ENCODE measurements at regions not wholly inside any gene's neighbourhood (a gene's known extent, or its start where the extent isn't known, plus 50 kb on each side); places are given as distances from the start of the nearest gene placed in this dataset.

DNA sequence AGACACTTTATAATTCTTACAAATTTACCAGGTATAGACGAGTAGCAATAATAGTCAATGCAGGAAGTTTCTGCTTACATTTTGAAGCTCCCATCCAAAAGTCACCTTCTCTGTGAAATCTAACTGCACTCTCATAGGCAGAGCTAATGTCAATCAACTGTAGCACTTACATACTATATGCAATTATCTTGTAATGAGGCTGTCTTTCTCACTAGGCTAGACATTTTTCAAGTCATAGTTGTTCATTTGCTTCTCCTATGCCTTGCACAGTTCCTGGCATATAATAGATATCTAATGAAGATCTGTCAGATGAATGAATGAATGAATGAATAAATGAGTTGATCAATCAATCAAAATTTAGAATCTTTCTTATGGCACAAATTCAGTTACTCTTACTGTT, 273.0 kb upstream of the DAB1 start:
- TF ChIP-seq, protein P1, sequence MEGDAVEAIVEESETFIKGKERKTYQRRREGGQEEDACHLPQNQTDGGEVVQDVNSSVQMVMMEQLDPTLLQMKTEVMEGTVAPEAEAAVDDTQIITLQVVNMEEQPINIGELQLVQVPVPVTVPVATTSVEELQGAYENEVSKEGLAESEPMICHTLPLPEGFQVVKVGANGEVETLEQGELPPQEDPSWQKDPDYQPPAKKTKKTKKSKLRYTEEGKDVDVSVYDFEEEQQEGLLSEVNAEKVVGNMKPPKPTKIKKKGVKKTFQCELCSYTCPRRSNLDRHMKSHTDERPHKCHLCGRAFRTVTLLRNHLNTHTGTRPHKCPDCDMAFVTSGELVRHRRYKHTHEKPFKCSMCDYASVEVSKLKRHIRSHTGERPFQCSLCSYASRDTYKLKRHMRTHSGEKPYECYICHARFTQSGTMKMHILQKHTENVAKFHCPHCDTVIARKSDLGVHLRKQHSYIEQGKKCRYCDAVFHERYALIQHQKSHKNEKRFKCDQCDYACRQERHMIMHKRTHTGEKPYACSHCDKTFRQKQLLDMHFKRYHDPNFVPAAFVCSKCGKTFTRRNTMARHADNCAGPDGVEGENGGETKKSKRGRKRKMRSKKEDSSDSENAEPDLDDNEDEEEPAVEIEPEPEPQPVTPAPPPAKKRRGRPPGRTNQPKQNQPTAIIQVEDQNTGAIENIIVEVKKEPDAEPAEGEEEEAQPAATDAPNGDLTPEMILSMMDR (conservative IDR thresholded peaks at IDR 0.05 in 1 of 2, IDR thresholded peaks at IDR 0.05 in 1 of 2; ENCODE audit: low read depth in 1 of 2, low read length in 2 of 2): no peak
- TF ChIP-seq EZH2 (IDR thresholded peaks at IDR 0.05; ENCODE audit: low read length, missing control alignments): no peak
